ENCODE measurements at regions not wholly inside any gene's neighbourhood (a gene's known extent, or its start where the extent isn't known, plus 50 kb on each side); places are given as distances from the start of the nearest gene placed in this dataset.
A peak's percentile ranks its signal among the peaks of the same experiment; 100 is the strongest.

DNA sequence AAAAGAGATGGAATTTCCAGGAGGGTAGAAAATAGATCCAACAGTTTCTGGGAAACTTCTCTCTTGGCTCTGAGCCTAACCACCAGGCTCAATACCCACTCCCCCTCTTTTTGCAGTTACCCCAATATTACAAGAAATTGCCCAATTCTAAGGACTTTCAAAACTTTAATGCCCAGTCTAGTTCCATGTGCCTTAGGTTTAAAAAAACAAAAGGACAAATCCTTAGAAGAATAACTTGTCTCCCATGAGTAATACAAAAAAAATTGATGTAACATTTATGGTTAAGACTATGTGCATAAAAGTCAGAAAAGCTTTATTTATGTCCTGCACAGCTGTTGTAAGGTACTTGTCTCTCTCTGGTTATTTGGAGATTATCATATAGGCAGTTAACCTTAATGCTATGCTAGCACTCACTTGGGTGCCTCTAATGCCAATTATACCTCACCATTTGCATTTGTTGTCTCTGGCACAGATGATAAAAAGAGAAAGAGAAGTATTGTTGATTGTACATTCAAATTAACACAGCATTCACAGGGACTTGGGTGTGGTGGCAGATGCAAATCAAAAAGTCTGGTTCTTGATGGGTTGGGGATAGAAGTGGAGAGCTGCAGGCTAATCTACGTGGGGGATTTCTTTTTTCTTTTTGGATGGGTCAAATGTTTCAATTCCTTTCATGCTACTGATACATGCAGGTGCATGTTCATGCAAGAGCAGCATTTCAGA lies 159.4 kb downstream of the PIK3R1 start:
- H3K27ac ChIP-seq (ENCODE audit: extremely low read depth, low read depth, low read length) = no peak overlapping the region
- no peak overlapping the region for H2AFZ ChIP-seq (ENCODE audit: low read depth, low read length)
- H3K4me2 ChIP-seq (ENCODE audit: insufficient read depth, low read length) = no peak overlapping the region
- H3K9me1 ChIP-seq (ENCODE audit: control insufficient read depth, insufficient read depth, low read length) = no peaks in the 10 kb centered on the region
- no peaks in the 10 kb centered on the region for H3K36me3 ChIP-seq (ENCODE audit: control insufficient read depth, insufficient read depth, low read length)
- TF ChIP-seq ERF (CRISPR knock-in tag; IDR thresholded peaks at IDR 0.05) (no peak), CEBPG (CRISPR knock-in tag; IDR thresholded peaks at IDR 0.05) (no peak), CEBPG (tag; conservative IDR thresholded peaks at IDR 0.05 in 1 of 2, IDR thresholded peaks at IDR 0.05 in 1 of 2) (0 out of 4 replicates have a peak, but pooled peaks of 1 of the 2 experiments have one; percentile 9)
- CTCF ChIA-PET (ENCODE audit: low intra/inter-chr PET ratio) = no interaction called here
- H3K4me3 ChIP-seq = no peak overlapping the region
- H3K9me3 ChIP-seq (replicated peaks; ENCODE audit: control insufficient read depth, insufficient read depth, low read depth, low read length) = no peaks in the 10 kb centered on the region
- no peak for DNase-seq (ENCODE audit: extremely low read depth in 1 of 4, low spot score in 3 of 4)
- no TSS peak for BruUV-seq (replicated peaks)
- WGBS (ENCODE audit: insufficient coverage, low coverage, missing lambda C conversion rate) = 20% methylated on average over 1 of the region's 1 CpG
- H4K20me1 ChIP-seq (replicated peaks; ENCODE audit: control insufficient read depth, insufficient read depth, low read length) = no peaks in the 10 kb centered on the region
- intact Hi-C loops (cut with micrococcal nuclease) (no loop called here), in situ Hi-C loops (cut with MboI) (no loop called here)
- H3K4me1 ChIP-seq (replicated peaks in 1 of 2; ENCODE audit: control insufficient read depth in 2 of 2, insufficient read depth in 2 of 2, low read length in 2 of 2) = peaks cover 0 to 24% of the 10 kb centered on the region in 2 experiments; a peak in 3 of 5 replicates
- H3K9ac ChIP-seq (ENCODE audit: insufficient read depth in 1 of 2, low read depth in 2 of 2, low read length in 2 of 2) = no peak overlapping the region
- POLR2A ChIA-PET = interaction anchor here (1.1 kb wide), 1 partner anchor 15 kb away, joined by 4 read pairs; no protein-coding TSS in a partner anchor
- H3K27me3 ChIP-seq (ENCODE audit: control insufficient read depth in 2 of 2, insufficient read depth in 2 of 2, low read length in 2 of 2) = no peaks in the 10 kb centered on the region
- ATAC-seq = no peak
- no peaks in the 10 kb centered on the region for H3K79me2 ChIP-seq (ENCODE audit: control insufficient read depth, insufficient read depth, low read length)
- no peak for FAIRE-seq

DNA sequence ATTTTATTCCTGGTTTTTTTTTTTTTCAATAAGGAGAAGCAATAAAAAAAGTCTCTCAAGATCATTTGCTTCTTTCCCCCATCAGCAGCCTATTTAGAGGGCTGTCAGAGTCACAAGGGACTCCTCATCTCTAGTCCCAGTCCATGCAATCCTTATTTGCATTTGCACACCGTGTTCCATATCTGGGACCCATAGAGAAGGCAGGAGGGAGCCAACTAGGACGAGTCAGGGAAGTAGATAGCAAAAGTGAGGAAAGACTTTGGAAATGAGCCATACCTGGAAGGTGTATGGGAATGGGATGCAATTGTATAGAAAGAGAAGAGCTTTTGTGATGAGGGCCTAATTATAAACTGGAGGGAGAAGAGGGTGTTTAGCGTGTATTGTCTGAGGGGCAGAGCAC lies 160.0 kb downstream of the PIK3R1 start:
- Histone ChIP-seq H3K4me3 (no peak overlapping the region), H2AFZ (ENCODE audit: low read depth, low read length) (no peak overlapping the region), H3K27me3 (ENCODE audit: control insufficient read depth in 2 of 2, insufficient read depth in 2 of 2, low read length in 2 of 2) (no peaks in the 10 kb centered on the region), H3K79me2 (ENCODE audit: control insufficient read depth, insufficient read depth, low read length) (no peaks in the 10 kb centered on the region), H3K9ac (ENCODE audit: insufficient read depth in 1 of 2, low read depth in 2 of 2, low read length in 2 of 2) (no peak overlapping the region), H3K36me3 (ENCODE audit: control insufficient read depth, insufficient read depth, low read length) (no peaks in the 10 kb centered on the region), H3K4me1 (replicated peaks in 1 of 2; ENCODE audit: control insufficient read depth in 2 of 2, insufficient read depth in 2 of 2, low read length in 2 of 2) (peaks cover 0 to 21% of the 10 kb centered on the region in 2 experiments; a peak in 2 of 5 replicates), H3K27ac (ENCODE audit: extremely low read depth, low read depth, low read length) (no peak overlapping the region), H4K20me1 (replicated peaks; ENCODE audit: control insufficient read depth, insufficient read depth, low read length) (no peaks in the 10 kb centered on the region), H3K9me1 (ENCODE audit: control insufficient read depth, insufficient read depth, low read length) (no peaks in the 10 kb centered on the region), H3K4me2 (ENCODE audit: insufficient read depth, low read length) (no peak overlapping the region), H3K9me3 (replicated peaks; ENCODE audit: control insufficient read depth, insufficient read depth, low read depth, low read length) (no peaks in the 10 kb centered on the region)
- DNase-seq (ENCODE audit: extremely low read depth in 1 of 4, low spot score in 3 of 4) = no peak
- FAIRE-seq = no peak
- ATAC-seq = no peak
- intact Hi-C loops (cut with micrococcal nuclease) = no loop called here
- in situ Hi-C loops (cut with MboI) = no loop called here
- ChIA-PET CTCF (ENCODE audit: low intra/inter-chr PET ratio) (no interaction called here), POLR2A (no interaction called here)
- no TSS peak for BruUV-seq (replicated peaks)
- 44% methylated on average over 3 of the region's 3 CpGs for WGBS (ENCODE audit: insufficient coverage, low coverage, missing lambda C conversion rate)
- no peak for TF ChIP-seq ZNF263 (CRISPR knock-in tag; IDR thresholded peaks at IDR 0.05; ENCODE audit: borderline replicate concordance)
- no peak for TF ChIP-seq ZNF586 (CRISPR knock-in tag; conservative IDR thresholded peaks at IDR 0.05)
- TF ChIP-seq, protein P1, sequence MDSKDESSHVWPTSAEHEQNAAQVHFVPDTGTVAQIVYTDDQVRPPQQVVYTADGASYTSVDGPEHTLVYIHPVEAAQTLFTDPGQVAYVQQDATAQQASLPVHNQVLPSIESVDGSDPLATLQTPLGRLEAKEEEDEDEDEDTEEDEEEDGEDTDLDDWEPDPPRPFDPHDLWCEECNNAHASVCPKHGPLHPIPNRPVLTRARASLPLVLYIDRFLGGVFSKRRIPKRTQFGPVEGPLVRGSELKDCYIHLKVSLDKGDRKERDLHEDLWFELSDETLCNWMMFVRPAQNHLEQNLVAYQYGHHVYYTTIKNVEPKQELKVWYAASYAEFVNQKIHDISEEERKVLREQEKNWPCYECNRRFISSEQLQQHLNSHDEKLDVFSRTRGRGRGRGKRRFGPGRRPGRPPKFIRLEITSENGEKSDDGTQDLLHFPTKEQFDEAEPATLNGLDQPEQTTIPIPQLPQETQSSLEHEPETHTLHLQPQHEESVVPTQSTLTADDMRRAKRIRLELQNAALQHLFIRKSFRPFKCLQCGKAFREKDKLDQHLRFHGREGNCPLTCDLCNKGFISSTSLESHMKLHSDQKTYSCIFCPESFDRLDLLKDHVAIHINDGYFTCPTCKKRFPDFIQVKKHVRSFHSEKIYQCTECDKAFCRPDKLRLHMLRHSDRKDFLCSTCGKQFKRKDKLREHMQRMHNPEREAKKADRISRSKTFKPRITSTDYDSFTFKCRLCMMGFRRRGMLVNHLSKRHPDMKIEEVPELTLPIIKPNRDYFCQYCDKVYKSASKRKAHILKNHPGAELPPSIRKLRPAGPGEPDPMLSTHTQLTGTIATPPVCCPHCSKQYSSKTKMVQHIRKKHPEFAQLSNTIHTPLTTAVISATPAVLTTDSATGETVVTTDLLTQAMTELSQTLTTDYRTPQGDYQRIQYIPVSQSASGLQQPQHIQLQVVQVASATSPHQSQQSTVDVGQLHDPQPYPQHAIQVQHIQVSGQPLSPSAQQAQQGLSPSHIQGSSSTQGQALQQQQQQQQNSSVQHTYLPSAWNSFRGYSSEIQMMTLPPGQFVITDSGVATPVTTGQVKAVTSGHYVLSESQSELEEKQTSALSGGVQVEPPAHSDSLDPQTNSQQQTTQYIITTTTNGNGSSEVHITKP (IDR thresholded peaks at IDR 0.05; ENCODE audit: partially characterized antibody) = no peak
- TF ChIP-seq DMBX1 (CRISPR knock-in tag; IDR thresholded peaks at IDR 0.05; ENCODE audit: borderline replicate concordance) = no peak
- TF ChIP-seq MEF2A (IDR thresholded peaks at IDR 0.05; ENCODE audit: control insufficient read depth, low read depth, low read length) = no peak
- no peak for TF ChIP-seq ZNF785 (CRISPR knock-in tag; IDR thresholded peaks at IDR 0.05)
- no peak for TF ChIP-seq ZC3H11A (IDR thresholded peaks at IDR 0.05; ENCODE audit: low read depth, low read length)

All from K562 (cell line).